ENCODE measurements at regions not wholly inside any gene's neighbourhood (a gene's known extent, or its start where the extent isn't known, plus 50 kb on each side); places are given as distances from the start of the nearest gene placed in this dataset.
"Not testable (repeated sequence)": the region's sequence is repeated elsewhere in the genome, so short reads cannot be mapped to it uniquely, and the experiment has no call there.

DNA sequence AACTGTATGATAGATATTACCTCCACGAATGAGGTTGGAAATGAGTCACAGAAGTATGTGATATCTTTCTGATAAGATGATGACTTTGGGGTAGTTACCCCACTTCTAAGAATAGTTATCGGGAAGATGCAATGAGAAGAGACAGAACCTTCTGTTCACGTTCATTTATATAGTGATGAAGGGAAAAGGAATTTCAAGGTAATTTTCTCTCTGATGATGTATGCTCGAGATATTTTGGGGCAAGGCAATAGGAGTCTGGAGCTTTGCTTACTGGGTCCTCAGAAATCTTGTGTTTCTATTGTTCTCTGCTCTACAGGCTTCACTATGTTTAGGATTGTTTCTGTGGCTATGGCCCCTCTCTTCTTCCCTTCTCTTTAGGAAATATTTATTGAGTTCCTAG lies 1389.6 kb downstream of the CDH8 start:
- Histone ChIP-seq H3K9me3 (no peaks in the 10 kb centered on the region), H3K36me3 (no peaks in the 10 kb centered on the region), H3K4me1 (no peaks in the 10 kb centered on the region), H3K27ac (replicated peaks in 1 of 4) (no peak overlapping the region), H3K27me3 (no peaks in the 10 kb centered on the region), H3K4me3 (no peak overlapping the region)
- intact Hi-C loops (cut with DNase I), result no loop called here
- WGBS, result 85% methylated on average over 4 of the region's 4 CpGs
- DNase-seq (ENCODE audit: extremely low spot score), result no peak
- TF ChIP-seq, protein P1, sequence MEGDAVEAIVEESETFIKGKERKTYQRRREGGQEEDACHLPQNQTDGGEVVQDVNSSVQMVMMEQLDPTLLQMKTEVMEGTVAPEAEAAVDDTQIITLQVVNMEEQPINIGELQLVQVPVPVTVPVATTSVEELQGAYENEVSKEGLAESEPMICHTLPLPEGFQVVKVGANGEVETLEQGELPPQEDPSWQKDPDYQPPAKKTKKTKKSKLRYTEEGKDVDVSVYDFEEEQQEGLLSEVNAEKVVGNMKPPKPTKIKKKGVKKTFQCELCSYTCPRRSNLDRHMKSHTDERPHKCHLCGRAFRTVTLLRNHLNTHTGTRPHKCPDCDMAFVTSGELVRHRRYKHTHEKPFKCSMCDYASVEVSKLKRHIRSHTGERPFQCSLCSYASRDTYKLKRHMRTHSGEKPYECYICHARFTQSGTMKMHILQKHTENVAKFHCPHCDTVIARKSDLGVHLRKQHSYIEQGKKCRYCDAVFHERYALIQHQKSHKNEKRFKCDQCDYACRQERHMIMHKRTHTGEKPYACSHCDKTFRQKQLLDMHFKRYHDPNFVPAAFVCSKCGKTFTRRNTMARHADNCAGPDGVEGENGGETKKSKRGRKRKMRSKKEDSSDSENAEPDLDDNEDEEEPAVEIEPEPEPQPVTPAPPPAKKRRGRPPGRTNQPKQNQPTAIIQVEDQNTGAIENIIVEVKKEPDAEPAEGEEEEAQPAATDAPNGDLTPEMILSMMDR (IDR thresholded peaks at IDR 0.05), result no peak
- TF ChIP-seq EP300 (IDR thresholded peaks at IDR 0.05) (no peak), POLR2A (IDR thresholded peaks at IDR 0.05; ENCODE audit: low read depth) (no peak), POLR2AphosphoS5 (IDR thresholded peaks at IDR 0.05) (no peak)

DNA sequence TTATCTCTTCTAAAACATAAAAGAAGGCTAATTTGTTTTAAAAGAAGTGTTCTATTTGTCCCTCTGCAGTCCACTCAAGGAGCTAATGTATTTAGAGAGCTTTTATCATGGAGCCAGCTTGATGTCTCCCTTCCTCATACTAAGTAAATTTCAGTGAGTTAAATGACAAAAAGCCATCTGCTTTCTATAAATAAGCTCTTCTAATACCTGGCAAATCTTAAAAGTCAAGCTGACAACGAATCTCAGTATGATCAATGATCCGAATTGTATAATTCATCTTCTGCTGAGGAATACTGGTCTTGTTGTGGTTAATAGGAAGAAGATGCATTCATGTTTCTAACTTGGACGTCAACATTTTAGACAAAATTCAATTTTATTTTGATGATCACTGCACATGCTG lies 1390.7 kb downstream of the CDH8 start:
- Histone ChIP-seq H3K27ac (replicated peaks in 1 of 4) (no peak overlapping the region), H3K9me3 (no peaks in the 10 kb centered on the region), H3K36me3 (no peaks in the 10 kb centered on the region), H3K4me1 (no peaks in the 10 kb centered on the region), H3K27me3 (no peaks in the 10 kb centered on the region), H3K4me3 (no peak overlapping the region)
- 67% methylated on average over 3 of the region's 3 CpGs for WGBS
- intact Hi-C loops (cut with DNase I), result no loop called here
- no peak for DNase-seq (ENCODE audit: extremely low spot score)
- TF ChIP-seq POLR2AphosphoS5 (IDR thresholded peaks at IDR 0.05) (no peak), EP300 (IDR thresholded peaks at IDR 0.05) (no peak), POLR2A (IDR thresholded peaks at IDR 0.05; ENCODE audit: low read depth) (no peak)
- TF ChIP-seq, protein P1 (IDR thresholded peaks at IDR 0.05), result no peak

DNA sequence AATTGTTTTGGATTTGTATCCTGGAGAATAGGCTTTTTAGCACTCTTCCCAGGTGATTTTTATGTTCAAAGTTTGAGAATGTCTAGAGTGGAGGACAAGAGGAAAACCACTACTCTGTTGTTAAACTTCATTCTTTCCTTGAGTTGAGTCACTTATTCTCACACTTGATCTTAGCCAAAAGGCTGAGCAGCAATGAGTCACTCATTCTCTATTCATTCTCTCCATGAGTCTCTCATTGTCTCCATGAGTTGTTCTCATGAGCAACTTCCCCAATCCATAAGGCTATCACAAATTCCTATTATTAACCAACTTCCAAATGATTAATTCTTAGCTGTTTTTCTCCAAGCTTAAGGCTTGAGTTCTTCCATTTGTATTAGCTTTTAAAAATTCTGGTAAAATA lies 1393.3 kb downstream of the CDH8 start:
- no peak overlapping the region for H3K27ac ChIP-seq (replicated peaks in 1 of 4)
- no peak overlapping the region for H3K4me3 ChIP-seq
- H3K9me3 ChIP-seq, result no peaks in the 10 kb centered on the region
- TF ChIP-seq, protein P1 (IDR thresholded peaks at IDR 0.05), result no peak
- TF ChIP-seq EP300 (IDR thresholded peaks at IDR 0.05) (no peak), POLR2A (IDR thresholded peaks at IDR 0.05; ENCODE audit: low read depth) (no peak), POLR2AphosphoS5 (IDR thresholded peaks at IDR 0.05) (no peak)
- intact Hi-C loops (cut with DNase I), result no loop called here
- no peak for DNase-seq (ENCODE audit: extremely low spot score)
- H3K27me3 ChIP-seq, result no peaks in the 10 kb centered on the region
- no peaks in the 10 kb centered on the region for H3K4me1 ChIP-seq
- no peaks in the 10 kb centered on the region for H3K36me3 ChIP-seq

DNA sequence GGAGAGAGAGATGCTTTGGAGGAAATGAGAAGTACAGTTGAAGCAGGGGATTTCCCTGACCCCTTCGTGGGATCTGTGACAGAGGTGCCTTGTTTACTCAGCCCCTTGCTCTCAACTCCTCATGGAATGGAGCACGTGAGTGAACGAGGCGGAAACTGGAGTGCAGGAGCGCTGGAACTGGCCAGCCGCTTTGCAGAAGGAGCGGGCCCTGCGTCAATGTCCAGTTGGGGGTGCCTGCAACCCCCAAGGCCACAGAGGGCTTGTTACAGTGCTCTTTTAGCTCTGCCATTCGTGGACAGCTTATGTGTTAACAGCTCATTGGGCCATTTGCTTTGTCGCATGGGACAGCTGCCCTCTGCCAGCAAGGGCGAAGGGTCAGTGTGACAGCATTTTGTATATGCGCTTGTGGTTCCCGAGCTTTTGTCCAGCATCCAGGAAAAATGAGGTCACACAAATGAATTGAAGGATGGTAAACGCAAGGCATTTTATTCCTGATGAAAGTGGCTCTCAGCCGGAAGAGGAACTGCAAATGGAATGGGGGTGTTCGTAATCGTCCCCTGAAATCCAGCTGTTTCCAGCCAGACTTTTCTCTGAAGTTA lies 1395.1 kb downstream of the CDH8 start:
- no peak overlapping the region for H3K27ac ChIP-seq (replicated peaks in 1 of 4)
- WGBS, result 81% methylated on average over 16 of the region's 17 CpGs
- no peaks in the 10 kb centered on the region for H3K9me3 ChIP-seq
- H3K27me3 ChIP-seq, result no peaks in the 10 kb centered on the region
- no peak for TF ChIP-seq POLR2AphosphoS5 (IDR thresholded peaks at IDR 0.05)
- TF ChIP-seq, protein P1 (IDR thresholded peaks at IDR 0.05), result no peak
- DNase-seq (ENCODE audit: extremely low spot score), result no peak
- H3K4me3 ChIP-seq, result no peak overlapping the region
- H3K36me3 ChIP-seq, result no peaks in the 10 kb centered on the region
- H3K4me1 ChIP-seq, result no peaks in the 10 kb centered on the region
- intact Hi-C loops (cut with DNase I), result no loop called here

DNA sequence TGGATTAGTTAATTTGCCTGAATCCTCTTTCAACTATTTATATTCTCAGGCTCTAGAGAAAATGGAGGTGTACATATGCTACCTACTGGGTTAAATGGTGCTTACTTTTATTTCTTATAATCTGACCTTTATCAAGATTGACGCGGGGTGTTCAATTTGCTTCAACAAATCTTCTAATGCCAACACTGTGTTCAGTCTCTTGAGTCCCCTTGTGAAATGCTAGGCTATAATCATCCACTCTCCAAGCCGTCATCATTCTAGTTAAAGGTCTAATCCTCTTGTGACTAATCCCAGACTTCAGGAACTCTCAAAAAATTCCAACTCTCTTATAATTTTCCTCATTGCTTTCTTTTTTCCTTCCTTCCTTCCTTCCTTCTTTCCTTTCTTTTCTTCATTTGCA lies 1396.2 kb downstream of the CDH8 start:
- Histone ChIP-seq H3K27ac (replicated peaks in 1 of 4) (no peak overlapping the region), H3K9me3 (no peaks in the 10 kb centered on the region), H3K36me3 (no peaks in the 10 kb centered on the region), H3K4me1 (no peaks in the 10 kb centered on the region), H3K27me3 (no peaks in the 10 kb centered on the region), H3K4me3 (no peak overlapping the region)
- intact Hi-C loops (cut with DNase I), result no loop called here
- WGBS, result 92% methylated on average over 3 of the region's 3 CpGs
- TF ChIP-seq POLR2AphosphoS5 (IDR thresholded peaks at IDR 0.05) (no peak), POLR2A (IDR thresholded peaks at IDR 0.05; ENCODE audit: low read depth) (no peak), EP300 (IDR thresholded peaks at IDR 0.05) (no peak)
- TF ChIP-seq, protein P1 (IDR thresholded peaks at IDR 0.05), result no peak
- no peak for DNase-seq (ENCODE audit: extremely low spot score)

DNA sequence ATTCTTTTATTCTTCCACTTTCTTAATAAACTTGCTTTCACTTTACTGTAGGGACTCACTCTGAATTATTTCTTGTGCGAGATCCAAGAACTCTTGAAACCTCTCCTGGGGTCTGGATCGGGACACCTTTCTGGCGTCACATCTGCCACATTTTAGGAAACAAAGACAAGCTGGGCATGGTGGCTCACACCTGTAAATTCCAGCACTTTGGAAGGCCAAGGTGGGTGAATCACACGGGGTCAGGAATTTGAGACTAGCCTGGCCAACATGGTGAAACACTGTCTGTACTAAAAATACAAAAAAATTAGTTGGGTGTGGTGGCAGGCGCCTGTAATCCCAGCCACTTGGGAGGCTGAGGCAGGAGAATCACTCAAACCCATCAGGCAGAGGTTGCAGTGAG lies 1399.6 kb downstream of the CDH8 start:
- H3K4me3 ChIP-seq; H3K4me1 ChIP-seq; H3K36me3 ChIP-seq; H3K27ac ChIP-seq (replicated peaks in 1 of 4); DNase-seq (ENCODE audit: extremely low spot score); H3K27me3 ChIP-seq; intact Hi-C loops (cut with DNase I): not testable (repeated sequence)
- peaks cover 0 to 16% (median 0%) of the 10 kb centered on the region in 4 donors for H3K9me3 ChIP-seq
- 78% methylated on average over 5 of the region's 5 CpGs for WGBS
